HG02623 (cell line): ENCODE measurements at regions not wholly inside any gene's neighbourhood (a gene's known extent, or its start where the extent isn't known, plus 50 kb on each side); places are given as distances from the start of the nearest gene placed in this dataset.

ENCODE experiments used
- ATAC-seq: cut with Tn5 transposase; IDR thresholded peaks from one replicate; pipeline ENCODE4 v1.9.1; 2021; ENCODE audit warnings: moderate library complexity; ENCODE audit not compliant: unreplicated experiment

GRCh38 chr13:90170208-90170607 is 1177.3 kb upstream of the MIR17HG start:
- ATAC-seq = no peak

GRCh38 chr13:90171649-90172048 is 1175.8 kb upstream of the MIR17HG start:
- ATAC-seq = no peak

- ATAC-seq = no peak
Measured at GRCh38 chr13:90177512-90177911, 1170.0 kb upstream of the MIR17HG start.

DNA sequence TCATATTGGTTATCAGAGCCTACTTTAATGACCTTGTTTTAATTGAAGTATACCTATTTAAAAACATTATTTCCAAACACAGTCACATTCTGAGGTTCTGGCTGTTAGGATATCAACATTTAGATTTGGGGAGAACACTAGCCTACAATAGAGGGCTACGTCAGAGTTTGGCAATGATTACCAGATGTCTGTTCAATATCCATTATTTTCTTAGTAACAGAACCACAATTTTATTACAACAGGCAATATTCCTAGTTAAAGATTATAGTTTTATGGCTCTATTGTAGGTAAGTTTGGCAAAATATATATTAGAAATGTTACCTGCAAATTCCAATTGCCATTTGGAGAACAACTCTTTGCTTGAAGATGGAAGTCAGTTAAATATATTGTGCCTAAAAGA is 1163.1 kb upstream of the MIR17HG start:
- no peak for ATAC-seq

DNA sequence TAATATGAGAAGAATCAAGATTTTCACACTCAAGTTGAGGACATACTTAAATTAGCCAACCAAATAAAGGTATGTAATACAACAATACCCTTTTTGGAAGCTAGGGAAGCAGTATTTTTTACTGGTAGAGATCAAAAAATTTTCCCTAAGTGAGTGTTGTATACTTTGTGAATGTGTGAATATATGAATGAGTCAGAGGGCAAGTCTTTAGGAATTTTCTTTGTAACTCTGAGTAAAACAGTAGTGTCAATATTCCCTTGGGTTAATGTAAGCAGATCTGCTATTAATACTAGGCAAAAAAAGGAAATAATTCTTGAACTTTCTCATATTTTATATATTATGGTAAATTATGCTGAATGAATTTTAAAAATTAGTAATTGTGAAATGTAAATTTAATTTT is 1161.8 kb upstream of the MIR17HG start:
- ATAC-seq = no peak

- ATAC-seq = no peak
Measured at GRCh38 chr13:90187478-90188350, 1159.8 kb upstream of the MIR17HG start.

DNA sequence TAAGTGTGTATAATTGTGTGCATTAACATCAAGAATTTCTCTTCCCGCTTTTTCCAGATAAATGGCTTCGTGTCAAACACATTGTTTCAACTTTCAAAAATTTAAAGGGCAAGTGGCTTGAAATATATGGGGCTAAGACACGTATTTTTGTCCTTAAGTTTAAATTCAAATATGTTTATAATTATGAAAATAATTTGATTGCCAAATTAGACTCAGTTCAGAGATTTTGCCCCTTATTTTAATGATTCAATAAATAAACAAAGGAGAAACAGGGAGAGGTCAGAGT is 1159.2 kb upstream of the MIR17HG start:
- no peak for ATAC-seq

DNA sequence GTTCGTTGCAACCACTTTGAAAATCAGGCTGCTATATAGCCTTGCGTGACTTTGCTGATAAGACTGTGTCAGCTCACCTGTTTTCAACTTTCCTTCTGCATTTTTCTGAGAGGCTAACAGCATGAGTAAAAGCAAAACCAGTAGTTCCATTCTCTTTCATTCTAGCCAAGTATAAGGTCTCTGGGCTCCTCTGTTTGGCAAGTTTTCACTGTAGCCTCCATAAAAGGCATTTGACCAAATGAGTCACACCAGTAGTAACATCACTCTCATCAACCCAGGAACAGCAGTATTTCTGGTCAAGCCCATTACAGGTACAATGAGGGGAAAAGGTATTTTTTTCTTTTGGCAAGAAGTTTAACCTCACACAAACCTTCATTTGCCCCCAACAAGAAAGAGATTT is 1149.8 kb upstream of the MIR17HG start:
- ATAC-seq = no peak

DNA sequence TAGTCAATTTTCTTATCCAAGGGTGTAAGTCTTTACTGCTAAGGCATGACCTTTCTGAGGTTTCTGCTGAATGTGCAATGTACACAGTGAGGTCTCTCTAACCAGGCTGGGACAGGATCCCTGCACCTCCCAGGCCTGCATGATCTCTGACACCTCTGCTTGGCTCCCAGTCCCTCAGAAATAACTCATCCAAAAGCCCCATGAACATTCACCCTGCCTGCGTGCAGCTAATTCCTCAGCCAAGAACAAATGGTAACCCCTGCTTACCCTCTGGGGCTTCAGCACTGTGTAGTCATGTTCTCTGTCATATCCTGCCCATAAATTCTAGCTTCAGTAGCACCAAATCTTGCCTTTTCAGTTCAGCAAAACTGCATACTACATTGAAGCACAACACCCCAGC is 1146.3 kb upstream of the MIR17HG start:
- ATAC-seq = no peak

GRCh38 chr13:90201676-90202460 is 1145.6 kb upstream of the MIR17HG start:
- no peak for ATAC-seq

- no peak for ATAC-seq
Measured at GRCh38 chr13:90205081-90205480, 1142.4 kb upstream of the MIR17HG start.

DNA sequence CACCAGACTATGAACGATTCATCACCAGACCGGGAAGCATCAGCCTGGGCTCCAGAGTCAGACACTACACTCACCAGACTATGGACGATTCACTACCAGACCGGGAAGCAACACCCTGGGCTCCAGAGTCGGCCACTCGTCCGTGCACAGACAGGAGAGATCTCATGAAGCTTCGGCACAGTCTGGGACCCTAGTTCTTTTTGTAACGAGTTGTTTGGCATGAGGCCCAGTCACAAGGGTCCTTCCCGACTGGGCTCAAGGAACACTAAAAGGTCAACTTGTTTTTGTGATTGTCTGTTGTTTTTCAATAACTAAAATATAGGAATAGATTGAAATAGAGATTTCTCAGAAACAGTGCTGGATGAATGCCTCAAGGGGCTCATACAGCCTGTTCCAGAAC is 1141.6 kb upstream of the MIR17HG start:
- no peak for ATAC-seq

- no peak for ATAC-seq
Measured at GRCh38 chr13:90217275-90217674, 1130.2 kb upstream of the MIR17HG start.

GRCh38 chr13:90222758-90223157 is 1124.7 kb upstream of the MIR17HG start:
- ATAC-seq = no peak

GRCh38 chr13:90230311-90230710 is 1117.2 kb upstream of the MIR17HG start:
- no peak for ATAC-seq

- ATAC-seq = no peak
Measured at GRCh38 chr13:90232291-90232690, 1115.2 kb upstream of the MIR17HG start.

DNA sequence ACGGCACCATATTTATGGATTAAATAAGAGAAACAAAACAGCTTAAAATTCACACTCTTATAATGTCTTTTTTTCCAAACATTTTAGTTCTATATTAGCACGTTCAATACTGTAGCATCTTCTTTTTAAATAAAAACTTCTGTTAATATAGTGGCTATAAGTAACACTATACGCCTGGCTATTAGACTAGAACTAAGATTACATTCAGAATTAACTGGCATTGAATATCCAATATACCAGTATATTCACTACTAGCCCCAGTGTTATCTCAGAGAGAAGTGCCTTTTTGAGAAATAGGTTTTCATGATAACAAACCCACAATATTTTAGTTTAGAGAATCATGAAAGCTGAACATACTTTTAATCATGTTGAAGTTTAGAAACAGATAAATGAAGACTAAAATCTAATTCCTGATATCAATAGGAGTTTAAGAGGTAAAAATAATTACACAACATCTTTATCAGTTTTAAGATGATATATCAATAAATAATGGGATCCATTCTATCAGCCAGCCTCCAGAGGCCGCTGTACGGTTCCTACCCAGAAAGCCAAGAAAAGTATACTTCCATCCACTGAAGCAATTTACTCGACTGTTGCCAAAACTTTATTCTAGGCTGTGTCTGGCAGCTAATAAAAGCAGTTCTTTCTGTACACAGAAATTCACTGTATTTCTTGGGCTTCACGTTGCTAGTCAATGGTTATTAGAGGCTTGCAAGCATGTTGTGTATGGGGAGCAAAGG is 1113.4 kb upstream of the MIR17HG start:
- no peak for ATAC-seq

DNA sequence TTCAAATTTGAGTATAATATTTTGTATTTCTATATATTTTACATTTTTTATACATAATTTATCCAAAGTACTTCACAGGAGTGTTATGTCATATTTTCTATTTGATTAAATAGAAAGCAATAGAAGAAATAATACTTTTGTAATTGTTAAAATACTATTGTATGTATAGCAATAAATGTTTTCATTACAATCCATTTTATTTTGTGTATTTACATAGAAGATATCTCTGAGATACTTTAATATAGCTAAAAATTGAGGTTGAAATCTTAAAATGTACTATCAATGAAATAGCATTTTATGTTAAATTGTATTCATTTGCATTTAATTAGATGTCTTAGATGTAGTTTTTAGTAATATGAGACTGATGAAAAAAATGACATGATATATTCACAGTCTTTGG is 1109.6 kb upstream of the MIR17HG start:
- ATAC-seq = no peak

DNA sequence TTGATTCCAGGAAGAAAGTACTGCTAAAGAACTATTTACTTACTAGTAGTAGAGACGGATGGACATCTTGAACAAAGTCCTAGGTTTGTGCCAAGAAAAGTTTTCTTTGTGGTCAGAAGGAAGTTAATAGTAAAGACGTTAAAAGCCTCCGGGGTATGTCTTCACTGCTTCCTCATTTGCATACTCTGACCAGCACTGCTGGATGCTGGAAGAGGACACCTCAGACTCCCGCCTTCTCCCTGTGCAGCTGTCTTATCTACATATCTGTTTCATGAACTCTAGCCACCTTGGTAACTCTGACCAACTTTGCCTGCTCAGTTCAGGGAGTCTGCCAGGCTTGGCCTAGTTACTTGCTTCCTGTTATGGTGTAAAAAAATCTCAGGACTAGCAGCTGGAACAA is 1109.1 kb upstream of the MIR17HG start:
- ATAC-seq = no peak

DNA sequence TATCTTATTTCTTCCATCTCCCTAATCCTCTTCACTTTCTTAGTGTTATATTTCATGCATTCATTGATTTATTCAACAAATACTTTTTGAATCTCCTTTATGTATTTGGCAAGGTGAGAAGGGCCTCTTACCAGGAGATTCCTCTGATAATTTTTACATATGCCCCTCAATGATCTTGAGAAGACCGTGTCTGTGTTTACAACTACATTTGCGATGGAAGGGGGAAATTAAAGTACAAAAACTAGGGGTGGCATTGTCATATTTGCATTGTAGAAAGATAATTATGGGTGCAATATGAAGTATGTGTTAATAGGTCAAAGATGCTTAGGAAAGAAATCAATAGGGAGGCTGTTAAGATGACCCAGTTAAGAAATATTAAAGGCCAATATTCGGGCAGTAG is 1108.4 kb upstream of the MIR17HG start:
- no peak for ATAC-seq

GRCh38 chr13:90246005-90246404 is 1101.5 kb upstream of the MIR17HG start:
- ATAC-seq = no peak
